ENCODE measurements at regions not wholly inside any gene's neighbourhood (a gene's known extent, or its start where the extent isn't known, plus 50 kb on each side); places are given as distances from the start of the nearest gene placed in this dataset.

- TF ChIP-seq CTCF (IDR thresholded peaks at IDR 0.05), result no peak
- no peak for TF ChIP-seq POLR2A (IDR thresholded peaks at IDR 0.05)
Measured at GRCh38 chr2:42877511-42877910, 85.1 kb upstream of the HAAO start.

All from body of pancreas (tissue), 4 donors.